Head of caudate nucleus (tissue), 42 donors: ENCODE measurements at regions not wholly inside any gene's neighbourhood (a gene's known extent, or its start where the extent isn't known, plus 50 kb on each side); places are given as distances from the start of the nearest gene placed in this dataset.
"Not testable (repeated sequence)": the region's sequence is repeated elsewhere in the genome, so short reads cannot be mapped to it uniquely, and the experiment has no call there.

Source experiments
- DNase-seq, 42 donors: peaks; one replicate each; pipeline versions ENCODE4 v3.0.0 to v3.0.0-alpha.2; 2020 to 2021; ENCODE audit warnings: mixed read lengths in 7 of 42
- intact Hi-C: fragments of 100-400 bp; cut with DNase I; formaldehyde crosslinking; loops from one replicate; pipeline ENCODE4 v1.15.0; 2022

DNA sequence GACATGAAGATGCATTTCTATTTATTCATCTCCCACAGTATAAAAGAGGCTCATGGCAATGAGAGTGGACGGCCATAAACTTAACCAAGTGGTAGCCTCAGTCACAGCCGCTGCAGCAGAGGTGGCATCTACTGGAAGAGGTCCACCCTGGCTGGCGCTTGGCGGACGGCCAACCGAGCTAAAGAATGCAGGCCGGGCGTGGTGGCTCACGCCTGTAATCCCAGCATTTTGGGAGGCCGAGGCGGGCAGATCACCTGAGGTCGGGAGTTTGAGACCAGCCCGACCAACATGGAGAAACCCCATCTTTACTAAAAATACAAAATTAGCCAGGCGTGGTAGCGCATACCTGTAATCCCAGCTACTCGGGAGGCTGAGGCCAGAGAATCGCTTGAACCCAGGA lies 51.7 kb upstream of the EIF5 start:
- intact Hi-C loops, DNase-seq: not testable (repeated sequence)

- no peak for DNase-seq
- intact Hi-C loops: no loop called here
Observed at GRCh38 chr14:103282932-103283331, 51.1 kb upstream of the EIF5 start.

GRCh38 chr14:103283916-103284315 lies 50.1 kb upstream of the EIF5 start:
- intact Hi-C loops: no loop called here
- no peak for DNase-seq
